K562 (cell line): ENCODE measurements at regions not wholly inside any gene's neighbourhood (a gene's known extent, or its start where the extent isn't known, plus 50 kb on each side); places are given as distances from the start of the nearest gene placed in this dataset.

Experiments
- HDAC8 ChIP-seq: fragments of 450-650 bp; IDR thresholded peaks from 2 replicates; pipeline ENCODE4 v1.6.1; 2016; ENCODE audit warnings: mild to moderate bottlenecking, missing genetic modification characterization, moderate library complexity, missing compliant biosample characterization
- ILK ChIP-seq: fragments of 450-650 bp; IDR thresholded peaks from 2 replicates; pipeline ENCODE4 v1.6.1; 2016; ENCODE audit warnings: missing genetic modification characterization, low read depth, mild to moderate bottlenecking, missing compliant biosample characterization, moderate library complexity, borderline replicate concordance
- JUN ChIP-seq, 2 experiments: sonication (generic) in 1 of 2; formaldehyde crosslinking in 1 of 2; IDR thresholded peaks; 2 replicates each; pipeline versions ENCODE4 v1.6.1 to v1.8.0; 2012 to 2022; ENCODE audit warnings: borderline replicate concordance in 2 of 2, mild to moderate bottlenecking in 2 of 2, improper control_type of control experiment in 1 of 2, low read depth in 1 of 2, low read length in 1 of 2, missing genetic modification reagents in 1 of 2
- NFE2 ChIP-seq: IDR thresholded peaks from 2 replicates; pipeline ENCODE4 v1.6.1; 2014; ENCODE audit warnings: antibody characterized with exemption, low read depth
- NR4A1 ChIP-seq, 2 experiments: fragments of 250-450 bp in 1 of 2; fragments of 450-650 bp in 1 of 2; sonication (Bioruptor Pico) in 1 of 2; IDR thresholded peaks; 2 replicates each; pipeline versions ENCODE4 v1.4.0 to v1.6.1; 2016 to 2020; ENCODE audit warnings: mild to moderate bottlenecking in 2 of 2, missing compliant biosample characterization in 1 of 2, missing genetic modification characterization in 1 of 2, moderate library complexity in 1 of 2
- RCOR1 ChIP-seq, 2 experiments: IDR thresholded peaks; 2 replicates each; pipeline ENCODE4 v1.6.1; 2012; ENCODE audit warnings: low read depth in 2 of 2, low read length in 2 of 2, borderline replicate concordance in 1 of 2, improper control_type of control experiment in 1 of 2
- RFX5 ChIP-seq: IDR thresholded peaks from 2 replicates; pipeline ENCODE4 v1.6.1; 2011; ENCODE audit warnings: low read depth, mild to moderate bottlenecking, improper control_type of control experiment, low read length
- SAFB2 ChIP-seq: fragments of 200-400 bp; formaldehyde crosslinking; IDR thresholded peaks from 2 replicates; pipeline ENCODE4 v1.6.1; 2018; ENCODE audit warnings: borderline replicate concordance, low read length, low read depth, moderate library complexity; ENCODE audit not compliant: severe bottlenecking
- STAT5B ChIP-seq: fragments of 250-450 bp; sonication (Bioruptor Pico); IDR thresholded peaks from 2 replicates; pipeline ENCODE4 v1.8.0; 2021; ENCODE audit warnings: mild to moderate bottlenecking, inconsistent platforms
- TEAD1 ChIP-seq, 2 experiments: fragments of 450-650 bp in 1 of 2; sonication (generic) in 1 of 2; formaldehyde crosslinking; IDR thresholded peaks; 2 replicates each; pipeline versions ENCODE4 v1.4.0 to v1.8.0; 2020 to 2022; ENCODE audit warnings: mild to moderate bottlenecking in 2 of 2, missing genetic modification reagents in 1 of 2
- ZNF239 ChIP-seq: fragments of 250-450 bp; sonication (Bioruptor Pico); IDR thresholded peaks from 2 replicates; pipeline ENCODE4 v1.4.0; 2020; ENCODE audit warnings: mild to moderate bottlenecking
- ZNF444 ChIP-seq: fragments of 250-450 bp; sonication (Bioruptor Pico); IDR thresholded peaks from 2 replicates; pipeline ENCODE4 v1.4.0; 2020; ENCODE audit warnings: mild to moderate bottlenecking, moderate library complexity
- ZNF699 ChIP-seq: fragments of 250-450 bp; sonication (Bioruptor Pico); IDR thresholded peaks from 2 replicates; pipeline ENCODE4 v1.8.0; 2021; ENCODE audit warnings: mild to moderate bottlenecking, moderate library complexity; ENCODE audit not compliant: insufficient replicate concordance
- TF ChIP-seq, protein P1 (sequence below): sonication (generic); formaldehyde crosslinking; IDR thresholded peaks from 2 replicates; pipeline ENCODE4 v1.8.1; 2022; ENCODE audit warnings: missing genetic modification reagents
- TF ChIP-seq, protein P2 (sequence below): fragments of 450-650 bp; IDR thresholded peaks from 2 replicates; pipeline ENCODE4 v1.6.1; 2016; ENCODE audit warnings: mild to moderate bottlenecking
- TF ChIP-seq, protein P3 (sequence below): sonication (generic); formaldehyde crosslinking; IDR thresholded peaks from 2 replicates; pipeline ENCODE4 v1.8.1; 2023; ENCODE audit warnings: mild to moderate bottlenecking, missing genetic modification reagents, moderate library complexity
- TF ChIP-seq, protein P4 (sequence below), 3 experiments: IDR thresholded peaks in 2 of 3; conservative IDR thresholded peaks in 1 of 3; 2 replicates each; pipeline ENCODE4 v1.5.1; 2011 to 2012; ENCODE audit warnings: low read length in 3 of 3, mild to moderate bottlenecking in 3 of 3, control low read depth in 2 of 3, improper control_type of control experiment in 1 of 3, inconsistent platforms in 1 of 3, low read depth in 1 of 3, mixed read lengths in 1 of 3, moderate library complexity in 1 of 3; ENCODE audit not compliant: insufficient read depth in 2 of 3
- TF ChIP-seq, protein P5 (sequence below), 2 experiments: fragments of 250-450 bp in 1 of 2; fragments of 450-650 bp in 1 of 2; sonication (Bioruptor Pico) in 1 of 2; IDR thresholded peaks; 2 replicates each; pipeline versions ENCODE4 v1.6.1 to v1.8.0; 2016 to 2021; ENCODE audit warnings: mild to moderate bottlenecking in 2 of 2, moderate library complexity in 2 of 2, missing compliant biosample characterization in 1 of 2, missing genetic modification characterization in 1 of 2

DNA sequence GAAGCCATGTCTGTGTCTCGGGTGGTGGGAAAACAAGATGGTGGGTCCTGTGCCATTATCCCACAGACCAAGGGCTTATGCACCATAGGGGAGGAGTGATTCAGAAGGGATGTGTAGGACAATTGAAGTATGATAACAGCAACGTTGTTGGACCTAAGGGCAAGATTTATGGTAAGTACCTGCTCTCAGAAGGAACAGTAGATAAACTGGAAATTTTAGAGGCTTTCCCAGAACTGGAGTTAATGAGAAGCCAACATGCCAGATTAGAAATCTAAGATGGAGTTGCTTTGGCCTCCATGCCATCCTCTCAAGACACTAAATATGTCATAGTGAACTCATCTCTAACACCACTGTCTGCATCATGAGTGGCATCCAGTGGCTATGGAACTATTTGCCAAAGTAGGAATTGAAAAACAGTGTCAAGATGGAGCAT lies 84.7 kb upstream of the MYLIP start (continued):
- no peak for TF ChIP-seq RFX5
- peak; percentile 90; the same call in 1 of the 2 replicates for TF ChIP-seq NR4A1 (CRISPR knock-in tag; IDR thresholded peaks at IDR 0.05)
- peak; percentile 100 for TF ChIP-seq NR4A1 (tag; IDR thresholded peaks at IDR 0.05)
- peak; percentile 85 for TF ChIP-seq ZNF239 (CRISPR knock-in tag)
- peak; percentile 87 for TF ChIP-seq HDAC8 (tag)
- TF ChIP-seq, protein P1, sequence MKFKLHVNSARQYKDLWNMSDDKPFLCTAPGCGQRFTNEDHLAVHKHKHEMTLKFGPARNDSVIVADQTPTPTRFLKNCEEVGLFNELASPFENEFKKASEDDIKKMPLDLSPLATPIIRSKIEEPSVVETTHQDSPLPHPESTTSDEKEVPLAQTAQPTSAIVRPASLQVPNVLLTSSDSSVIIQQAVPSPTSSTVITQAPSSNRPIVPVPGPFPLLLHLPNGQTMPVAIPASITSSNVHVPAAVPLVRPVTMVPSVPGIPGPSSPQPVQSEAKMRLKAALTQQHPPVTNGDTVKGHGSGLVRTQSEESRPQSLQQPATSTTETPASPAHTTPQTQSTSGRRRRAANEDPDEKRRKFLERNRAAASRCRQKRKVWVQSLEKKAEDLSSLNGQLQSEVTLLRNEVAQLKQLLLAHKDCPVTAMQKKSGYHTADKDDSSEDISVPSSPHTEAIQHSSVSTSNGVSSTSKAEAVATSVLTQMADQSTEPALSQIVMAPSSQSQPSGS (CRISPR knock-in tag) = no peak
- TF ChIP-seq, protein P2, sequence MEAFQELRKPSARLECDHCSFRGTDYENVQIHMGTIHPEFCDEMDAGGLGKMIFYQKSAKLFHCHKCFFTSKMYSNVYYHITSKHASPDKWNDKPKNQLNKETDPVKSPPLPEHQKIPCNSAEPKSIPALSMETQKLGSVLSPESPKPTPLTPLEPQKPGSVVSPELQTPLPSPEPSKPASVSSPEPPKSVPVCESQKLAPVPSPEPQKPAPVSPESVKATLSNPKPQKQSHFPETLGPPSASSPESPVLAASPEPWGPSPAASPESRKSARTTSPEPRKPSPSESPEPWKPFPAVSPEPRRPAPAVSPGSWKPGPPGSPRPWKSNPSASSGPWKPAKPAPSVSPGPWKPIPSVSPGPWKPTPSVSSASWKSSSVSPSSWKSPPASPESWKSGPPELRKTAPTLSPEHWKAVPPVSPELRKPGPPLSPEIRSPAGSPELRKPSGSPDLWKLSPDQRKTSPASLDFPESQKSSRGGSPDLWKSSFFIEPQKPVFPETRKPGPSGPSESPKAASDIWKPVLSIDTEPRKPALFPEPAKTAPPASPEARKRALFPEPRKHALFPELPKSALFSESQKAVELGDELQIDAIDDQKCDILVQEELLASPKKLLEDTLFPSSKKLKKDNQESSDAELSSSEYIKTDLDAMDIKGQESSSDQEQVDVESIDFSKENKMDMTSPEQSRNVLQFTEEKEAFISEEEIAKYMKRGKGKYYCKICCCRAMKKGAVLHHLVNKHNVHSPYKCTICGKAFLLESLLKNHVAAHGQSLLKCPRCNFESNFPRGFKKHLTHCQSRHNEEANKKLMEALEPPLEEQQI = no peak
- TF ChIP-seq JUN (IDR thresholded peaks at IDR 0.05; ENCODE audit: borderline replicate concordance, low read depth, low read length) = no peak
- no peak for TF ChIP-seq JUN (CRISPR knock-in tag; IDR thresholded peaks at IDR 0.05; ENCODE audit: borderline replicate concordance)
- TF ChIP-seq ILK (tag) = peak; percentile 96
- no peak for TF ChIP-seq NFE2
- TF ChIP-seq, protein P3, sequence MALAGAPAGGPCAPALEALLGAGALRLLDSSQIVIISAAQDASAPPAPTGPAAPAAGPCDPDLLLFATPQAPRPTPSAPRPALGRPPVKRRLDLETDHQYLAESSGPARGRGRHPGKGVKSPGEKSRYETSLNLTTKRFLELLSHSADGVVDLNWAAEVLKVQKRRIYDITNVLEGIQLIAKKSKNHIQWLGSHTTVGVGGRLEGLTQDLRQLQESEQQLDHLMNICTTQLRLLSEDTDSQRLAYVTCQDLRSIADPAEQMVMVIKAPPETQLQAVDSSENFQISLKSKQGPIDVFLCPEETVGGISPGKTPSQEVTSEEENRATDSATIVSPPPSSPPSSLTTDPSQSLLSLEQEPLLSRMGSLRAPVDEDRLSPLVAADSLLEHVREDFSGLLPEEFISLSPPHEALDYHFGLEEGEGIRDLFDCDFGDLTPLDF (CRISPR knock-in tag) = no peak
- TF ChIP-seq ZNF444 (CRISPR knock-in tag) = peak; percentile 79; the same call in 1 of the 2 replicates
- TF ChIP-seq RCOR1 (IDR thresholded peaks at IDR 0.05; ENCODE audit: borderline replicate concordance in 1 of 2, low read depth in 2 of 2, low read length in 2 of 2) = peak in 1 of 2 experiments; percentile 66; a peak in 2 of 4 replicates
- TF ChIP-seq, protein P4, sequence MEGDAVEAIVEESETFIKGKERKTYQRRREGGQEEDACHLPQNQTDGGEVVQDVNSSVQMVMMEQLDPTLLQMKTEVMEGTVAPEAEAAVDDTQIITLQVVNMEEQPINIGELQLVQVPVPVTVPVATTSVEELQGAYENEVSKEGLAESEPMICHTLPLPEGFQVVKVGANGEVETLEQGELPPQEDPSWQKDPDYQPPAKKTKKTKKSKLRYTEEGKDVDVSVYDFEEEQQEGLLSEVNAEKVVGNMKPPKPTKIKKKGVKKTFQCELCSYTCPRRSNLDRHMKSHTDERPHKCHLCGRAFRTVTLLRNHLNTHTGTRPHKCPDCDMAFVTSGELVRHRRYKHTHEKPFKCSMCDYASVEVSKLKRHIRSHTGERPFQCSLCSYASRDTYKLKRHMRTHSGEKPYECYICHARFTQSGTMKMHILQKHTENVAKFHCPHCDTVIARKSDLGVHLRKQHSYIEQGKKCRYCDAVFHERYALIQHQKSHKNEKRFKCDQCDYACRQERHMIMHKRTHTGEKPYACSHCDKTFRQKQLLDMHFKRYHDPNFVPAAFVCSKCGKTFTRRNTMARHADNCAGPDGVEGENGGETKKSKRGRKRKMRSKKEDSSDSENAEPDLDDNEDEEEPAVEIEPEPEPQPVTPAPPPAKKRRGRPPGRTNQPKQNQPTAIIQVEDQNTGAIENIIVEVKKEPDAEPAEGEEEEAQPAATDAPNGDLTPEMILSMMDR (IDR thresholded peaks at IDR 0.05 in 2 of 3, conservative IDR thresholded peaks at IDR 0.05 in 1 of 3; ENCODE audit: insufficient read depth in 2 of 3, low read depth in 1 of 3, low read length in 3 of 3) = no peak
- TF ChIP-seq, protein P5, sequence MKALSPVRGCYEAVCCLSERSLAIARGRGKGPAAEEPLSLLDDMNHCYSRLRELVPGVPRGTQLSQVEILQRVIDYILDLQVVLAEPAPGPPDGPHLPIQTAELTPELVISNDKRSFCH (CRISPR knock-in tag; IDR thresholded peaks at IDR 0.05) = peak; percentile 93
- TF ChIP-seq, protein P5 (tag; IDR thresholded peaks at IDR 0.05) = peak; percentile 99
- TF ChIP-seq STAT5B (CRISPR knock-in tag) = peak; percentile 82
- TF ChIP-seq SAFB2 = no peak
- TF ChIP-seq TEAD1 (CRISPR knock-in tag; IDR thresholded peaks at IDR 0.05) = peak in 1 of 2 experiments; percentile 92; a peak in 2 of 4 replicates
- peak; percentile 87 for TF ChIP-seq ZNF699 (CRISPR knock-in tag)
